Activated T-helper 1 cell treated with anti-CD3 and anti-CD28 coated beads, Interleukin-12 subunit alpha, Interleukin-12 subunit beta, Interleukin-2, Interleukin-4 antibody, amounts not matched to agents 30 ng/mL and 10 ng/mL and 1 ng/mL, durations not matched to agents 14 hours and 24 hours and 36 hours (primary cell): ENCODE measurements at regions not wholly inside any gene's neighbourhood (a gene's known extent, or its start where the extent isn't known, plus 50 kb on each side); places are given as distances from the start of the nearest gene placed in this dataset.

Source experiments
- DNase-seq: peaks from one replicate; pipeline ENCODE4 v3.0.0; 2021; ENCODE audit warnings: low spot score
- H3K27ac Mint-ChIP-seq: one replicate; pipeline ENCODE4 v1.8.0; 2021; ENCODE audit warnings: mild to moderate bottlenecking, mixed read lengths
- H3K27me3 Mint-ChIP-seq: one replicate; pipeline ENCODE4 v1.8.0; 2022; ENCODE audit warnings: mild to moderate bottlenecking, moderate library complexity, mixed read lengths; ENCODE audit not compliant: insufficient read depth
- H3K36me3 Mint-ChIP-seq: one replicate; pipeline ENCODE4 v1.8.0; 2021; ENCODE audit warnings: low read depth, mixed read lengths
- H3K4me1 Mint-ChIP-seq: one replicate; pipeline ENCODE4 v1.8.0; 2021; ENCODE audit warnings: low read depth, mixed read lengths
- H3K4me3 Mint-ChIP-seq: one replicate; pipeline ENCODE4 v1.8.0; 2021; ENCODE audit warnings: mild to moderate bottlenecking, moderate library complexity, mixed read lengths
- H3K9me3 Mint-ChIP-seq: one replicate; pipeline ENCODE4 v1.8.0; 2021; ENCODE audit warnings: mixed read lengths
- intact Hi-C: fragments of 100-400 bp; cut with micrococcal nuclease; formaldehyde crosslinking; loops from one replicate; pipeline ENCODE4 v1.15.1; 2024

DNA sequence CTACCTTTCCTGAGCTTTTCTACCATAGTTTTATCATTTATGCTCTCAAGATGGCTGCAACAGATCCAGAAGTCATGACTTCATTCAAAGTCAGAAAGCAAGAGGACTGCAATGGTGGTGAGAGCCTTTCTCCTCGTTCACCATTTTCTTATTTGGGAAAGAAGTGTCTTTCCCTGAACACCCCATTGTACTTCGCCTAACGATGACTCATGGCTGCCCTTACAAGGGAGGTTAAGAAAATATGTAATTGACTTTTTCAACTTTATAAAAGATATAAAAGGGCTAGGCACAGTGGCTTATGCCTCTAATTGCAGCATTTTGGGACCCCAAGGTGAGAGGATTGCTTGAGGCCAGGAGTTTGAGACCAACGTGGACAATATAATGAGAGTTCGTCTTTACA is 541.7 kb downstream of the METTL15 start:
- H3K4me1 Mint-ChIP-seq = no peaks in the 10 kb centered on the region
- intact Hi-C loops = no loop called here
- no peaks in the 10 kb centered on the region for H3K27me3 Mint-ChIP-seq
- no peak for DNase-seq
- no peak overlapping the region for H3K4me3 Mint-ChIP-seq
- H3K27ac Mint-ChIP-seq = no peak overlapping the region
- H3K9me3 Mint-ChIP-seq = peaks cover 7% of the 10 kb centered on the region
- H3K36me3 Mint-ChIP-seq = no peaks in the 10 kb centered on the region

DNA sequence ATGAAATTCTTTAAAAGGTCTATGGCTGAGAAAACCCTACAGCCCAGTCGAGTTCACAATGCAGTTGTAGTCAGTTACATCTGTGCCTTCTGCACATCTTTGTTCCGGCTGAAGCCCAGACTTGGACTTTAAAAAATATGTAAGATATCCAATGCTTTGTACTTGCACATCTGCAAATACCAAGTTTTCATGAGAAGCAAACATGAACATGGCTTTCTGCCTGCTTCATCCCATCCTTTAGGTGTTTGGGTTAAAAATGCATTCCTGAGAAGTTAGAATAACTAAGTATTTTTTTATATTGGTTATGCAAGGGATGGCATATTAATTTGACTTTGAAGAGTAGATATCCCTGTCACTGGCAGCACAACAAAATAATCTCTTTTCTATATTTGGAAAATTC is 528.4 kb downstream of the METTL15 start:
- H3K27ac Mint-ChIP-seq = no peak overlapping the region
- no peak overlapping the region for H3K4me3 Mint-ChIP-seq
- no peaks in the 10 kb centered on the region for H3K27me3 Mint-ChIP-seq
- H3K9me3 Mint-ChIP-seq = no peaks in the 10 kb centered on the region
- intact Hi-C loops = no loop called here
- no peaks in the 10 kb centered on the region for H3K4me1 Mint-ChIP-seq
- no peak for DNase-seq
- no peaks in the 10 kb centered on the region for H3K36me3 Mint-ChIP-seq

DNA sequence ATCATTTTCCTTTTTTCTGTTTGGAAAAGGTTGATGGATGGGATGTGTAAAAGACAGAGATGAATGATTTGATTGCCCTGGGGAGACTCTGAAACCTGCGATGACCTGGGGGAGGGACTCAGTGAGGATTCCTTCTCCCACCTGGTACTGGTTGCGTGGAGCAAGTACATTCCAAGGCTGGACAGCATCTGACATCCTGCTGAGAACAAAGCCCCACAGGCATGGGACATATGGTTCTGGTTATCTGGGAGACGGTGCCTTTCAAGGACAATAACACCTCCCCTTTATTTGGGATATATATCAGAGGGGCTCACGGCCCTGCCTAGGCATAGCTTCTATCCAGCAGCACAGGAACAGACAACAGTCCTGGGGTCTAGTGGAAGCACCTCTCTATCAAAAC is 527.8 kb downstream of the METTL15 start:
- no peaks in the 10 kb centered on the region for H3K4me1 Mint-ChIP-seq
- no peak overlapping the region for H3K4me3 Mint-ChIP-seq
- no peak for DNase-seq
- no peaks in the 10 kb centered on the region for H3K27me3 Mint-ChIP-seq
- no peaks in the 10 kb centered on the region for H3K9me3 Mint-ChIP-seq
- H3K27ac Mint-ChIP-seq = no peak overlapping the region
- no peaks in the 10 kb centered on the region for H3K36me3 Mint-ChIP-seq
- intact Hi-C loops = no loop called here

DNA sequence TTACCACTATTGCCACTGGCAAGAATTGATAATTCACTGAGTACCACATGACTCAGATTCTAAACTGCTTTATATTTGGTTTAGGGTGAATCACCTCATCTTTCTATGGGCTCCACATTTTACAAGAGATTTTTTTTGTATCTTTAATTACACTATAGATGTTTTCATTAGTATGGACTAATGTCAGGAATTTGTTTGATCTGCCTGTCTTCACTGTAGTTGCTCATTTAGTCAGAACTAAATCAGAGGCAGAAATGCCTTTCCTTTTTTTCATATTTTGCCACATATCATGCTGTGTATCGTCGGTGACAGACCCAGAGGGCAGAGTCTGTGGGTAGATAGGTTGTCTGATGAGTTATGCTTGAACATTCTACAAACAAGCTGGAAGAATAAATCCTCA is 524.1 kb downstream of the METTL15 start:
- Mint-ChIP-seq H3K36me3 (no peaks in the 10 kb centered on the region), H3K4me3 (no peak overlapping the region), H3K27ac (no peak overlapping the region), H3K9me3 (no peaks in the 10 kb centered on the region), H3K27me3 (no peaks in the 10 kb centered on the region), H3K4me1 (no peaks in the 10 kb centered on the region)
- DNase-seq = no peak
- intact Hi-C loops = no loop called here

DNA sequence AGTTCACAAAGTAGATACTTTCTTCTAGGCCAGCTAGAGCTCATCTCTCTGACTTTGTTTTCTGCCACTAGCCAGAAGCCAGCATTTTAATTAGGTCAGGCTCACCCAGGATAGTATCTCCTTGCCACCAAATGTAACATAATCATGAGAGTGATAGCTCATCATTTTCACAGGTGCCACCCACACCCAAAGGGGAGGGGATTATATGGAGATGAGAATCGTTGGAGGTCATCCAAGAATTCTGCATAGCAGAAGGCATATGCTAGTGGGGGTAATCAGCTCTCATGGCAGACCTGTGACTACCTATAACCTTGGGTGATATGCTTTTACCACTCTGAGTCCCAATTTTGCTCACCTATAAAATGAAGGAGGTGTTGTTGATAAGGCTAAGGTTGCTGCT is 523.0 kb downstream of the METTL15 start:
- Mint-ChIP-seq H3K4me1 (no peaks in the 10 kb centered on the region), H3K9me3 (no peaks in the 10 kb centered on the region), H3K27ac (no peak overlapping the region), H3K27me3 (no peaks in the 10 kb centered on the region), H3K4me3 (no peak overlapping the region), H3K36me3 (no peaks in the 10 kb centered on the region)
- DNase-seq = no peak
- intact Hi-C loops = no loop called here

DNA sequence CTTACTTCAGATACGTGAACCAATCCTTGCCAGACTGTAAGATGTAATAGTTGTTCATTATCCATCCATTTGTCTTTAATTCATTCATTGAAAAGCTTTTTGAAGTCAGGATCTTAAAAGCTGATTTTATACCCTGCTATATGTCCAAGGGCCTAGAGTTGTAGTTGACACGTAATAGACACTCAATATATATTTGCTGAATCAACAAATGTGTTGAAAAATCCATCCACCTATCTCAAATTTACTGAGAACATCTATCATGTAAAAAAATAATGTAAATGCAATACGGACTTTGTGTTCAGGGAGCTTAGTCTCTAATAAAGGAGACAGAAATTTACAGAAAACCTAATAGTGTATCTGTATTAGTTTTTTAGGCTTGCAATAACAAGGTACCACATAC is 521.0 kb downstream of the METTL15 start:
- Mint-ChIP-seq H3K4me1 (no peaks in the 10 kb centered on the region), H3K4me3 (no peak overlapping the region), H3K36me3 (no peaks in the 10 kb centered on the region), H3K27ac (no peak overlapping the region), H3K9me3 (no peaks in the 10 kb centered on the region), H3K27me3 (no peaks in the 10 kb centered on the region)
- no peak for DNase-seq
- intact Hi-C loops = no loop called here

DNA sequence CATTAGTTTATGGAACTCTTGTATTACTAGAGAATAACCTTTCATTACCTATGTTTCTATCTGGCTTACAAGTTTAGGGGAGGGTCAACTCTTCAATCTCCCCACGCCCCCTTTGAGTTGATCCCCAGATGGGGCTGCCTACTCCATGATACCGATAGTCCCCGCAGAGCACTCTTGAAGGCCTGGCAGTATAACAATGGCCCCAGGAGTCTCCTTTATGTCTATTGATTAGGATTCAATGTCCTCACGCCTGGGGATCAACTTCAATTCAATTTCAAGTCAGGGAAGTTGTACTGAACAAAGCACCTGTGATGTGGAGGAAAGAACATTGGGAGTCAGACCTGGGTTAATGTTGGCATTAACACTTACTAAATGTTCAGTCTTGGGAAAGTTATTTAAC is 520.2 kb downstream of the METTL15 start:
- DNase-seq = no peak
- Mint-ChIP-seq H3K4me1 (no peaks in the 10 kb centered on the region), H3K27ac (no peak overlapping the region), H3K9me3 (no peaks in the 10 kb centered on the region), H3K36me3 (no peaks in the 10 kb centered on the region), H3K27me3 (no peaks in the 10 kb centered on the region), H3K4me3 (no peak overlapping the region)
- intact Hi-C loops = no loop called here

DNA sequence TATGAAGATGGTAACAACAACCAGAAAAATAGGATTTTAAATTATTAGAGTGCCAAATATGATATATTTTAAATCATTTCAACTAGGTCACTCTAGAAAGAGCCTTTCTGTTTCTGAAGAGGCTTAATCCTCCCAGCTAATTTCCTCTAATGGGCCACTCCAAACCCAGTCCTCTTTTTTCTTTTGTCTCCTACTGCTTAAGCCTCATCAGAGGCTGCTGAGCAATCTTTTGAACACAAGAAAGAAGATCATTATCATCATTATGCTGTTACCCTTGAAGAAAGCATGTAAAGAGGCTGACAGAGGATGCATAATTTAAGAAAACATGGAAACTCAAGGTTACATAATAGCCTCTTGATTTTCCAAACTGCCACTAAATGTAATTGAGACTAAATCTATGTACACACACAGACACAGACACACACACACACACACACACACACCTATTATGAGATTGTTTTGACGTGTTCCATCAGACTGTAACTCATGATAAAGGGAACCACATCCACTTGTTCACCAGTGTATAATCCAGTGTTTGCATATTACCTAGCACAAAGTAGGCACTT is 519.6 kb downstream of the METTL15 start:
- no peaks in the 10 kb centered on the region for H3K27me3 Mint-ChIP-seq
- no peak overlapping the region for H3K27ac Mint-ChIP-seq
- H3K4me3 Mint-ChIP-seq = no peak overlapping the region
- no peaks in the 10 kb centered on the region for H3K9me3 Mint-ChIP-seq
- H3K36me3 Mint-ChIP-seq = no peaks in the 10 kb centered on the region
- H3K4me1 Mint-ChIP-seq = no peaks in the 10 kb centered on the region
- intact Hi-C loops = no loop called here
- DNase-seq = no peak

DNA sequence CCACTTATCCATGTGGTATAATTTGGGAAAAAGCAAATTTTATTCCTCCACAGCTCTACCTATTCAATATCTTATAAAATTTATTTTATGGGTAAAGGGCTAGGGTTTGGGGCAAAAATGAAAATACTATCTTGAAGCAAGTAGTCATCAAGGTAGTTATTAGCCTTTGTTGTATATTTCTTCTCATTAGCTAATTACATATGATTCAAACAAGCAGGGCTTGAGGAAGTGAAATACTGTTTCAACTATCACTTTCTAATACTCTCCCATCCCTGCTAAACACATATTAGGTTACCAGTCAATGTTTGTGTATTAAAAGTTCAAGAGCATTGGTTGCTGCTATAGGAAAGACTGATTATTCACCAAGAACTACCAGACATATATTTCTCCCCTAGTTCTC is 517.3 kb downstream of the METTL15 start:
- no peak for DNase-seq
- Mint-ChIP-seq H3K27ac (no peak overlapping the region), H3K4me1 (no peaks in the 10 kb centered on the region), H3K27me3 (no peaks in the 10 kb centered on the region), H3K36me3 (no peaks in the 10 kb centered on the region), H3K9me3 (peaks cover 5% of the 10 kb centered on the region), H3K4me3 (no peak overlapping the region)
- intact Hi-C loops = no loop called here

DNA sequence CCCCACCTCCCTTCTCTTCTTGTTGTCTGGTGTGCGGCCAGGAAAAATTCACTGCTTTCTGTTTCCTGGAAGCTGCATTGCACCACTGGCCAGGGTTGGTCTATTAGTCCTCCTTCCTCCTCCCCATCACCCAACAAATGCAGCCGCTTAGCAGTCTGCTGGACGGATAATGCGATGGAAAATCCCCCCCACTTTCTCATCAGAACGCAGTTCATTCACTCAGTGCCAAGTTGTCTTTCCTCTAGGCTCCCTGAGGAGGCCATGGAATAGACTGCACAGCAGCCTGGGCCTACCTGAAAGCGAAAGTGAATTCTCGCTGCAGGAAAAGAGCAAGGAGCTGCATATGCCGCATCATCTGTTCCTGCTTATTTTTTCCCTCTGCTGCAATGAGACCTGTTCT is 513.6 kb downstream of the METTL15 start:
- H3K4me3 Mint-ChIP-seq = no peak overlapping the region
- H3K4me1 Mint-ChIP-seq = no peaks in the 10 kb centered on the region
- no peak for DNase-seq
- H3K9me3 Mint-ChIP-seq = peaks cover 5% of the 10 kb centered on the region
- no peaks in the 10 kb centered on the region for H3K27me3 Mint-ChIP-seq
- no peak overlapping the region for H3K27ac Mint-ChIP-seq
- intact Hi-C loops = no loop called here
- H3K36me3 Mint-ChIP-seq = no peaks in the 10 kb centered on the region

DNA sequence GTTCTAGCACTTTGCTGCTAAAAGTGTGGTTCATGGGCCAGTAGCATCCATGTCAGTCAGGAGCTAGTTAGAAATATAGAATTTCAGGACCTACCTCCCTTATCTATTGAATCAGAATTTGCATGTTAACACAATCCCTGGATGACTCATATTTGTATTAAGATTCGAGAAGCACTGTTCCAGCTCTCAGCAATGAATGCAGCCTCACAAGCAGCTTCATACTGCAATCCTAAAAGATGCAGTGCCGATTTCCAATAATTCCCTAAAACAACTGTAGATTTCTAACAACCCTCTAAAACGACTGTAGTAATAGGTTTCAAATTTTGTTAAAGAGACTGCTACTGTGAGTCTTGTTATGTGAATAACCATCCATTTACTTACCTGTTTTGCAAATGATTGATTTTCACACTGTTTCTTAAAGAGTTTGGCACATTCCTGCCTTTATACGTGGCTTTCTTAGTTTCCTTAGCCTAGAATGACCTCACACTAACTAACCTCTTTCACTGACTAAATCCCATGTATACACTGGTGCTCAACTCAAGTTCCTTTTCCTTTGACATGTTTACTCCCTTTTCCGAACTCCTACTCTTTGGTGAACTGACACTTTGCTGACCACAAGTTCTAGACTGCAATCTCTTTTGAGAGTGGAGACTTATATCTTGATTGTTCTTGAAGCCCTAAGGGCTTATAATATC is 511.8 kb downstream of the METTL15 start:
- no peaks in the 10 kb centered on the region for H3K36me3 Mint-ChIP-seq
- no peaks in the 10 kb centered on the region for H3K4me1 Mint-ChIP-seq
- intact Hi-C loops = no loop called here
- H3K27me3 Mint-ChIP-seq = no peaks in the 10 kb centered on the region
- no peak overlapping the region for H3K27ac Mint-ChIP-seq
- no peak for DNase-seq
- peaks cover 5% of the 10 kb centered on the region for H3K9me3 Mint-ChIP-seq
- H3K4me3 Mint-ChIP-seq = no peak overlapping the region

DNA sequence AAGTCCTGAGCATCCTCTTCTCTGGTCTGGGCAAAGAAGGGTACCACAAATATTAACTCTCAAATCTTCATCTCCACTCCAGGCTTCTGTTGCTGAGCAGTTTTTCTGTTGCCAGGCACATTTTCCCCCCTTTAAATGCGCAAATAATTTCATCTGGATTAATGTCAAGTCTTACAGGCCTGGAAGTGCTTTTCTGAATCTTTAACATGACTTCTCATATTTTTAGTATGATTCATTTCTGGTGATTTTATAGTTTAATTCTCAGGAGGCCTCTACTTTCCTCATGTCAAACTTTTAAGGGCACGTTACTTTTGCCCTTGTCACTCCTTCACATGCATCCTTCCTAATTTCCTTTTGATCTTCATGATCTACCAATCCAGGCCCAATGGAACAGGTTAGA is 510.2 kb downstream of the METTL15 start:
- DNase-seq = no peak
- intact Hi-C loops = no loop called here
- no peaks in the 10 kb centered on the region for H3K36me3 Mint-ChIP-seq
- H3K9me3 Mint-ChIP-seq = peaks cover 5% of the 10 kb centered on the region
- H3K27me3 Mint-ChIP-seq = no peaks in the 10 kb centered on the region
- H3K4me3 Mint-ChIP-seq = no peak overlapping the region
- H3K4me1 Mint-ChIP-seq = no peaks in the 10 kb centered on the region
- H3K27ac Mint-ChIP-seq = no peak overlapping the region

DNA sequence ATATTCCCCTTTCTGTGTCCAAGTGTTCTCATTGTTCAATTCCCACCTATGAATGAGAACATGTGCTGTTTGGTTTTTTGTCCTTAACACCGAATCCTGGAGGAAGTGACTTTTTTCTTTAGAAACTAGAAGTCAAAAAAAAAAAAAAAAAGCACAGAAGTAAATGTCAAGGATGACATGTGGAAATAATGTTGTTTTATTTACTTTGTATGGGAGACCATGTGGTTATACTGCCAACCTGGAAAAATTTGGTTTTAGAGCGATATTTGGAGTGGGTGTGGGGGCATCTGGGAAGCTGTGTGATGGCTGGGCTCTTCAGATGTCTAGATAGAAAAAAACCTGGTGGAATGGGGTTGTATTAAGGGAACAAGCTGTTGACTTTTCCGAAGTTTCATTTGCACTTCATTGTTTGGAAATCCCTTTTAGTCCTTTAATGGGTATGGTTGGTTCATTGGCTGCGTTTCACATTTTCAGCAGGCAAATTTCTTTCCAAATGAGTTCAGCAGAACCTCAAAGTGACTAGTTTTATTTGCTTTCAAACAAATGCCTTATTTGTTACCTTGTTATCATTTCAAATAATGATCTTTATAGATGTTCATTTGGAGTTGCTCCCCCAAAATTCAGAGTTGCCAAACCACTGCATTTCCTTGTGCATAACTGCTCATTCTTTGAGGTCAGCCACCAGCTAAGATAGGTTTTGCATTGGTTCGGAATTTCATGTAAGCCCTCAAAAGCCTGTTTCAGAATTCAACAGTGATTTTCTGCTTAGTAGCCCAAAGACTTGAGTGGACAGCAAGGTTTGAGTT is 508.2 kb downstream of the METTL15 start:
- H3K27me3 Mint-ChIP-seq = no peaks in the 10 kb centered on the region
- H3K4me1 Mint-ChIP-seq = no peaks in the 10 kb centered on the region
- no peak overlapping the region for H3K4me3 Mint-ChIP-seq
- H3K9me3 Mint-ChIP-seq = no peaks in the 10 kb centered on the region
- no peaks in the 10 kb centered on the region for H3K36me3 Mint-ChIP-seq
- H3K27ac Mint-ChIP-seq = no peak overlapping the region
- no peak for DNase-seq
- intact Hi-C loops = no loop called here
